ENCODE measurements at regions not wholly inside any gene's neighbourhood (a gene's known extent, or its start where the extent isn't known, plus 50 kb on each side); places are given as distances from the start of the nearest gene placed in this dataset.

- TF ChIP-seq, protein P1, sequence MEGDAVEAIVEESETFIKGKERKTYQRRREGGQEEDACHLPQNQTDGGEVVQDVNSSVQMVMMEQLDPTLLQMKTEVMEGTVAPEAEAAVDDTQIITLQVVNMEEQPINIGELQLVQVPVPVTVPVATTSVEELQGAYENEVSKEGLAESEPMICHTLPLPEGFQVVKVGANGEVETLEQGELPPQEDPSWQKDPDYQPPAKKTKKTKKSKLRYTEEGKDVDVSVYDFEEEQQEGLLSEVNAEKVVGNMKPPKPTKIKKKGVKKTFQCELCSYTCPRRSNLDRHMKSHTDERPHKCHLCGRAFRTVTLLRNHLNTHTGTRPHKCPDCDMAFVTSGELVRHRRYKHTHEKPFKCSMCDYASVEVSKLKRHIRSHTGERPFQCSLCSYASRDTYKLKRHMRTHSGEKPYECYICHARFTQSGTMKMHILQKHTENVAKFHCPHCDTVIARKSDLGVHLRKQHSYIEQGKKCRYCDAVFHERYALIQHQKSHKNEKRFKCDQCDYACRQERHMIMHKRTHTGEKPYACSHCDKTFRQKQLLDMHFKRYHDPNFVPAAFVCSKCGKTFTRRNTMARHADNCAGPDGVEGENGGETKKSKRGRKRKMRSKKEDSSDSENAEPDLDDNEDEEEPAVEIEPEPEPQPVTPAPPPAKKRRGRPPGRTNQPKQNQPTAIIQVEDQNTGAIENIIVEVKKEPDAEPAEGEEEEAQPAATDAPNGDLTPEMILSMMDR (conservative IDR thresholded peaks at IDR 0.05) = no peak
- TF ChIP-seq ZFX (IDR thresholded peaks at IDR 0.05) = no peak
- no peak overlapping the region for H3K27ac ChIP-seq
Measured at GRCh38 chr10:1894912-1895311, 157.6 kb upstream of the ADARB2 start.

GRCh38 chr10:1893941-1894340 lies 156.6 kb upstream of the ADARB2 start:
- no peak overlapping the region for H3K27ac ChIP-seq
- TF ChIP-seq, protein P1 (conservative IDR thresholded peaks at IDR 0.05) = no peak
- no peak for TF ChIP-seq ZFX (IDR thresholded peaks at IDR 0.05)

- no peak overlapping the region for H3K27ac ChIP-seq
Measured at GRCh38 chr10:1886039-1886438, 148.7 kb upstream of the ADARB2 start.

GRCh38 chr10:1882728-1883127 lies 145.4 kb upstream of the ADARB2 start:
- no peak for TF ChIP-seq ZFX (IDR thresholded peaks at IDR 0.05)
- TF ChIP-seq, protein P1 (conservative IDR thresholded peaks at IDR 0.05) = no peak
- H3K27ac ChIP-seq = no peak overlapping the region

More at GRCh38 chr10:1886039-1886438, 148.7 kb upstream of the ADARB2 start:
- TF ChIP-seq, protein P1 (conservative IDR thresholded peaks at IDR 0.05) = no peak
- TF ChIP-seq ZFX (IDR thresholded peaks at IDR 0.05) = no peak

- H3K27ac ChIP-seq = no peak overlapping the region
- no peak for TF ChIP-seq ZFX (IDR thresholded peaks at IDR 0.05)
- TF ChIP-seq, protein P1 (conservative IDR thresholded peaks at IDR 0.05) = no peak
Measured at GRCh38 chr10:1882180-1882579, 144.9 kb upstream of the ADARB2 start.

GRCh38 chr10:1881636-1882035 lies 144.3 kb upstream of the ADARB2 start:
- no peak overlapping the region for H3K27ac ChIP-seq
- TF ChIP-seq ZFX (IDR thresholded peaks at IDR 0.05) = no peak
- TF ChIP-seq, protein P1 (conservative IDR thresholded peaks at IDR 0.05) = no peak

DNA sequence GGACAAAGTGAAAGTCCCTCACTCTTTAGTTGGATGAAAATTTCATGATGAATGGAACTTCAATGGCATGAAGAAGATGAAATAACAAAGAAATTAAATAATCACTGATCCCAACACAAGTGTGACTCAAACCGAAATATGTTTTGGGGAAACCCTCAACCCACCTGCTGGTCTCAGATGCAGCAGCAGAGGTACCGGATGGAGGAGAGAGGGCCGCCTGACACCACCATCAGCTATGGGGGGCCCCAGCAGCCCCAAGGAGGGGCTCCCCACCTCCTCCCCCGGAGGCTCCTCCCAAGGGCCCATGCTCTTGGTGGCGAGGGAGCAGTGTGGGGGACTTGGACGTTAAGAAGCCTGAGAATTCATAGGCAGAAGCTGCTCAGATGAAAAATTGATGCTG lies 137.2 kb upstream of the ADARB2 start:
- TF ChIP-seq, protein P1 (conservative IDR thresholded peaks at IDR 0.05) = no peak
- no peak for TF ChIP-seq ZFX (IDR thresholded peaks at IDR 0.05)
- no peak overlapping the region for H3K27ac ChIP-seq

Measured in C4-2B (cell line).